HG03575 (cell line): ENCODE measurements at regions not wholly inside any gene's neighbourhood (a gene's known extent, or its start where the extent isn't known, plus 50 kb on each side); places are given as distances from the start of the nearest gene placed in this dataset.

Experiments
- ATAC-seq: cut with Tn5 transposase; IDR thresholded peaks from one replicate; pipeline ENCODE4 v1.9.1; 2021; ENCODE audit not compliant: unreplicated experiment, insufficient number of reproducible peaks, low FRiP score; ENCODE audit errors: extremely low read depth

DNA sequence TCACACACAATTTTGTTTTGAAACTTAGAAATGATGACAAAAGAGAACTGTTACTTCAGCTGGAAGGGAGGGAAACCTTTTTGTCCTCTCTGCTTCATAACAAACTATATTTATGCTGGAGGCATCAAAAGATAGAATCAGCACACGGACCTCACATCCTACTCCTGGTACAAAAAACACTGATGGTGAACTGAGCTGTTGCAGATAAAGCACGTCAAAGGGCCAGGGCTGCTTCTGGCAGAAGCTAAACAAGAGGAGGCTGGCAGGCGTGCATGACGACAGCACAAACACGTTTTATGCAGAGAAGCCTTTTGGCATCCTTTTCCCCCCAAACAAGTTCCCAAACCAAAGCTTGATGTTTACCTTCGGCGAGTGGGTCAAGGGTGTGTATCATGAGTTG is 169.6 kb downstream of the SLC24A2 start:
- ATAC-seq = no peak

GRCh38 chr9:19618816-19619215 is 170.0 kb downstream of the SLC24A2 start:
- no peak for ATAC-seq

GRCh38 chr9:19615036-19615624 is 173.7 kb downstream of the SLC24A2 start:
- ATAC-seq = no peak

- ATAC-seq = no peak
Observed at GRCh38 chr9:19614294-19614693, 174.5 kb downstream of the SLC24A2 start.

GRCh38 chr9:19600538-19600937 is 188.3 kb downstream of the SLC24A2 start:
- no peak for ATAC-seq

GRCh38 chr9:19598722-19599121 is 189.9 kb downstream of the ACER2 start:
- ATAC-seq = no peak

DNA sequence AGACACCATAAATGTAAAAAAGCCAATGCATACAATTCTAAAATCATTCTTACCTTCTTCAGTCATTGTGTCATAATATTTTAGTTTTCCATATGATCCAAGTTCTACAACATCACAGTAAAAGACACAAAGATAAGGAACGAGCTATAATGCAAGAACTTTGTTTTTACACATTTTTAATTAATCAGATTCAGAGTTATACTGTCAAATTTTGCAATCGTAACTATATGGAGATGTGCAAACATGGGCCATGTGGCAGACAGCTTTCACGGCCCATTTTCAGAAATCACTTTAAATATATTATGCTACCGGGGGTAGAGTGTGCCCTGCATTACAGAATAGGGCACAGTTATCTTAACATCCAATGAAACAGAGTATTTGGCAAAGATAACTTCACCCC is 188.4 kb downstream of the ACER2 start:
- ATAC-seq = no peak

DNA sequence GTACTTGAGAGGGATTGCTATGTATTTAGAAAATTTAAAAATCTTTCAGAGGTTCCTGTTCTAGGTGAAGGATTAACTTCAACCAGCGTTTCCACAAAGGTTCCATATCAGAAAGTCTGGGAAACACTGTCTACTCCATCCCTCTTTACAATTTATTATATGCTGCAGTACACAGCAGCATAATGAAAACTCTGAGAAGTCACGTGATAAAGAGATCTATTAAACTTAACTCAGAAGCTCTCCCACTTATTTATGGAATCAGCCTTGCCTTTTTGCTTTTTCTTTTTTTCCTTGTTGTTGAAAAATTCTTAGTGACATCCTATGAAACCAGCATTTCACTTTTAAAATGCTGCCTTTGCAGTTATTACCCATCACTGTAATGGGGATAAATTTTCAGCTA is 186.2 kb downstream of the ACER2 start:
- ATAC-seq = no peak

GRCh38 chr9:19587678-19588077 is 178.9 kb downstream of the ACER2 start:
- ATAC-seq = no peak

- ATAC-seq = no peak
Observed at GRCh38 chr9:19583890-19584289, 175.1 kb downstream of the ACER2 start.

- no peak for ATAC-seq
Observed at GRCh38 chr9:19577411-19577810, 168.6 kb downstream of the ACER2 start.

- ATAC-seq = no peak
Observed at GRCh38 chr9:19568946-19569345, 160.1 kb downstream of the ACER2 start.

GRCh38 chr9:19564396-19565061 is 155.7 kb downstream of the ACER2 start:
- ATAC-seq = no peak

GRCh38 chr9:19555214-19555613 is 146.4 kb downstream of the ACER2 start:
- ATAC-seq = no peak

DNA sequence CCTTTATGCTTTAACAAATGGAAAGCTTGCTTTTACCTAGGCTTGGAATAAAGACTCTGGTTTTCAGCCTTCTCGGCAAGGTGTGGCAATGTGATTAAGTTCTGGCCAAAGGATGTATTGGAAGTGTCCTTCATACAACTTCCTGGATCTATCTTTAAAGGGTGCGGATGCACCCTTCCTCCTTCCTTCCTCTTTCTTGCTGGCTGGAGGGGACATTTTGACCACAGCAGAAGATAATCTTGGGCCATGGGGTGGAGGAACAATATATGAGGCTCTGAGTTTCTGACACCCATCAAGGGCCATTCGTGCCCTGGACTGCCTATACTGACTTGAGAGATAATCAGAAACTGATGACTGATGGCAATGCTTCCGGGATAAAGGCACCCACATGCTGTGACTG is 145.7 kb downstream of the ACER2 start:
- ATAC-seq = no peak

GRCh38 chr9:19553441-19553840 is 144.6 kb downstream of the ACER2 start:
- ATAC-seq = no peak

DNA sequence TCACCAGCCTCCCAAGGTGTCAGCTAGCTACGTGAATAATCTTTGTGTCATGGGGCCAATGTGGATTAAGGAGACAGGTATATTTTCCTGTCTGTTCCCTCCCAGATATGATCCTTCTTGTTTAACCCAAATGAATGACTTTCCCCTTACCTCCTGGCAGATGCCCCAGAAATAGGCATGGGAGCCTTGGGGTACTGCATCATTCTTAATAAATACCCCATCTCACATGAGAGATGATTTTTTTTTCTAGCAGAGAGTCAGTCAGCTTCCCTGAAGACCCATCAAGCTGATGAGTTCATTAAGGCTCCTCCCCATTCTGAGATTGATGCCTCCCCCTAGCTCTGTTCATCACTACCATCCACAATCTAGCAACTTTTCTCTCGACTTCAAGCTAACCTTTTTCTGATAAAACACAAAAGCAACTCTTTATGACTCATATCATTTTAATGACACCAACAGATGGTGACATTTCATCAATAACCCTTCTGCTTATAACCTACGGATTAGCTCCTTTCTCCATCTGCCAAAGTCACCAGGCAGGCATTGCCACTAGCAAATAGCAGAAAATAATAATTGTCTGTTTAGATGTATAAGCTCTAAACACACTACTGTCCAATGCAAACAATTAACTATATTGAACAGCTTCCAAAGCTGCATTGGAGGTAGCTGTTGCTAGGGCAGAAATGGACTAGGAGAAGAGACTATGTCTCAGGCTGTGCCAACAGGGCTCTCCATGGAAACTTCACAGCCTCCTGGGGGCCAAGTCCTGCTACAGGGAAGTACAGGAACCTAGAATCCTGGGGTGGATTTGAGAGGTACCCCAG is 143.7 kb downstream of the ACER2 start:
- no peak for ATAC-seq

- no peak for ATAC-seq
Observed at GRCh38 chr9:19551124-19551929, 142.5 kb downstream of the ACER2 start.

DNA sequence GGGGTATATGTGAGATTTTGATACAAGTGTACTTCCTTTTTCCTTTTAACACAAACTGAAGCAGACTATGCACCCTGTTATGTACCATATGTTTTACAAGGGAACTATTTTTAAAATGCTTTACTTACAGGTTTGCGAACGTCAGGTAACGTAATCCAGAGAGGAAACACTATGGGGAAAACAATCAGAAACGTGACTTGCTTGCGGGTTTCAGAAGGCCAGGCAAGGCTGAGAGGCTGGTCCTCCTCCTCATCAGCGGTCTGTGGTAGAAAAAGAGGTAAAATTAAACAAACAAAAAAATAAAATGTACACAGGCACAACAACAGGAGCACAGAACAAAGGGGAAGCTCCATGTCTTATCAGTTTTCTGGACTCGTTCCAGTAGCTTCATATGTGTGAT is 141.2 kb downstream of the ACER2 start:
- ATAC-seq = no peak
